ENCODE measurements at regions not wholly inside any gene's neighbourhood (a gene's known extent, or its start where the extent isn't known, plus 50 kb on each side); places are given as distances from the start of the nearest gene placed in this dataset.
A peak's percentile ranks its signal among the peaks of the same experiment; 100 is the strongest.

GRCh38 chr1:23614032-23614660, 54.8 kb upstream of the ID3 start:
- DNase-seq, result no peak

- DNase-seq, result no peak
Measured at GRCh38 chr1:23613191-23614031, 54.1 kb upstream of the ID3 start.

GRCh38 chr1:23611601-23612327, 52.5 kb upstream of the ID3 start:
- DNase-seq, result peak; percentile 31

GRCh38 chr1:23610677-23611076, 51.4 kb upstream of the ID3 start:
- DNase-seq, result no peak

- DNase-seq, result no peak
Measured at GRCh38 chr1:23609971-23610370, 50.7 kb upstream of the ID3 start.

All from CD4-positive, alpha-beta T cell treated with Interferon gamma for 1 hour (primary cell).